T47D (cell line): ENCODE measurements at regions not wholly inside any gene's neighbourhood (a gene's known extent, or its start where the extent isn't known, plus 50 kb on each side); places are given as distances from the start of the nearest gene placed in this dataset.

Experiments used
- DNase-seq, 2 experiments: peaks; one replicate each; pipeline versions ENCODE4 v3.0.0 to v3.0.0-alpha.2; 2011 to 2012; ENCODE audit warnings: low read depth in 1 of 2, low spot score in 1 of 2
- JUND ChIP-seq: IDR thresholded peaks from 2 replicates; pipeline ENCODE4 v1.6.1; 2012; ENCODE audit warnings: low read depth
- in situ Hi-C: cut with HindIII; loops from 2 replicates; pipeline ENCODE4 v1.10.0; 2016; ENCODE audit warnings: low sequenced_read_pairs, low pct_unique_long_range_greater_than_20kb

GRCh38 chr20:48571949-48572847 is 255.6 kb downstream of the PREX1 start:
- TF ChIP-seq JUND: no peak
- peak in 1 of 2 experiments; percentile 46 for DNase-seq
- in situ Hi-C loops: no loop called here

DNA sequence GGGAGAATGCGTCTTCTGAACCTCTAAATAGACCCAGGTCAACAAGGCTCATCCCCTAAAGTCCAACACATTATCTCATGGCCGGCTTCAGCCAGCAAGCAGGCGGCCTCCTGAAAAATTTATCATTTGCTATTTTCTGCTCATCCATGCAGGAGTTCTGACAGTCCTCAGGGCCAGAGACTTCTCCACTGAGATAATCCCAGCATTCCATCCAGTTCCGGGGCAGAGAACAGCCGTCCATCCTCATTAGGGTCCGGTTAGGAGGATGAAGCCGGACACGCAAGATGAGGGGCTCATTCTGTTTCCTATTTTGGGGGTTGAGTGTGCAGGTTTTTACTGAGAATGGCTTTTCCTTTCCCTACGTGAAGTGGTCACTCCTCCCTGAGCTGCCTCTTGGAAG is 258.1 kb downstream of the PREX1 start:
- in situ Hi-C loops: no loop called here
- no peak for DNase-seq
- no peak for TF ChIP-seq JUND

GRCh38 chr20:48568520-48568919 is 259.3 kb downstream of the PREX1 start:
- no peak for DNase-seq
- in situ Hi-C loops: no loop called here
- TF ChIP-seq JUND: no peak

GRCh38 chr20:48567145-48567544 is 260.7 kb downstream of the PREX1 start:
- DNase-seq: no peak
- in situ Hi-C loops: no loop called here
- no peak for TF ChIP-seq JUND

DNA sequence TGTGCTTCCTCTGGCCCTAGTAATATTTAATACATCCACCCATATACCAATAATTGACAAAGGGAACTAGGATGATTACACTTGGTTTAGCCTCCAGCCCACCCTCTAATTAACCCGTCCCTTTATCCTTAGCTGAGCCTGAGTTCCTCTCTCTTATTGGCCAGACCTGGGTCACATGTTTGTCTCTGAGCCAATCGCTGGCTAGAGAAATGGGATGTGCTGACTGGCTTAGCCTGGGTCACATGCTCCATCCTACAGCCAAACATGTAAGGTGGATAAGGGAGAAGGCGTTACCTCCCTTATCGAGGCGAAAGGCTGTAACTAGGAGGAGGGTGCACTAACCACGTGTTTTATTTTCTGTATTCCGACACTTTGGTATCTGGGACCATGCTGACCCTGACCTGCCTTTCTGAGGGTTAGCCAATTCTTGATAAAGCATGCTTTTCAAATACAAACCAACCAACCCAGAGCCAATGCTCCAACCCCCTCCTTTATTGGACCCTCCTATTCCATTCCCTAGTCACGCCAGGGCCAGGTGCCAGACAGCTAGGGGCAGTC is 262.7 kb downstream of the PREX1 start:
- DNase-seq: peak in 1 of 2 experiments; percentile 16
- in situ Hi-C loops: no loop called here
- TF ChIP-seq JUND: no peak

DNA sequence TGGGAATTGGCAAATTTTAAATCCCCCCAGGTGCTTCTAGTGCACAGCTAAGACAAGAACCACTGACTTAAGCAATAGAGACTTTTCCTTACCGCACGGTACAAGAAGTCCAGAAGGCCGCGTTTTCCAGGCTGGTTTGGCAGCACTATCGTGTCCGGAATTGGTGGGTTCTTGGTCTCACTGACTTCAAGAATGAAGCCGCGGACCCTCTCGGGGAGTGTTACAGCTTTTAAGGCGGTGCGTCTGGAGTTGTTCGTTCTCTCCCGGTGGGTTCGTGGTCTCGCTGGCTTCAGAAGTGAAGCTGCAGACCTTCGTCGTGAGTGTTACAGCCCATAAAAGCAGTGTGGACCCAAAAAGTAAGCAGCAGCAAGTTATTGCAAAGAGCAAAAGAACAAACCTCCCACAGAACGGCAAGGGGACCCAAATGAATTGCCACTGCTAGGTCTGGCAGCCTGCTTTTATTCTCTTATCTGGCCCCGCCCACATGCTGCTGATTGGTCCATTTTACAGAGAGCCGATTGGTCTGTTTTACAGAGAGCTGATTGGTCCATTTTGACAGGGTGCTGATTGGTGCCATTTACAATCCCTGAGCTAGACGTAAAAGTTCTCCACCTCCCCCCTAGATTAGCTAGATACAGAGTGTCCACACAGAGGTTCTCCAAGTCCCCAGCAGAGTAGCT is 264.5 kb downstream of the PREX1 start:
- no peak for TF ChIP-seq JUND

GRCh38 chr20:48562586-48563116 is 265.1 kb downstream of the PREX1 start:
- in situ Hi-C loops: no loop called here
- DNase-seq: no peak
- TF ChIP-seq JUND: no peak

More for the DNA sequence above, 264.5 kb downstream of the PREX1 start:
- DNase-seq: no peak
- in situ Hi-C loops: no loop called here

DNA sequence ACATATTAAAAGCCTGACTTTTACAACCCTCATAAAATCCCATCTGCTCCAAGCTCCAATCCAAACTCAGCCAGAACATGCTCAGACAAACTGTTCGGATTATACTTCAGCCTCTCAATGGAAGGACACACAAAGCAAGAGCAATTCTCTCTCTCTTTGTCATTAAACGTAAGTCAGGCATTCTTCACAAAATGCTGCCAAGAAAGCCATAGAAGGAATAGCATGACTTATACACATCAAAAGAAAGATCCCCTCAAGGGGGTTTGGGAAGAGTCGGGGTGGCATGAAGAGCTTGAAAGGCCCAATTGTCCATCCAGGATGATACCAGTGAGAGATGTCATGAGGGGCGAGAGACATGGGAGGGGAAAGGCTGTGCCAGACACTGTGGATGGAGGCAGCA is 268.9 kb downstream of the PREX1 start:
- in situ Hi-C loops: no loop called here
- no peak for DNase-seq
- TF ChIP-seq JUND: no peak

- in situ Hi-C loops: no loop called here
- DNase-seq: no peak
- no peak for TF ChIP-seq JUND
Observed at GRCh38 chr20:48557380-48557779, 270.4 kb downstream of the PREX1 start.

GRCh38 chr20:48556956-48557355 is 270.8 kb downstream of the PREX1 start:
- no peak for TF ChIP-seq JUND
- in situ Hi-C loops: no loop called here
- no peak for DNase-seq

- in situ Hi-C loops: no loop called here
- no peak for TF ChIP-seq JUND
- no peak for DNase-seq
Observed at GRCh38 chr20:48552550-48552949, 275.2 kb downstream of the PREX1 start.

- no peak for DNase-seq
- no peak for TF ChIP-seq JUND
Observed at GRCh38 chr20:48550814-48551213, 277.0 kb downstream of the PREX1 start.

DNA sequence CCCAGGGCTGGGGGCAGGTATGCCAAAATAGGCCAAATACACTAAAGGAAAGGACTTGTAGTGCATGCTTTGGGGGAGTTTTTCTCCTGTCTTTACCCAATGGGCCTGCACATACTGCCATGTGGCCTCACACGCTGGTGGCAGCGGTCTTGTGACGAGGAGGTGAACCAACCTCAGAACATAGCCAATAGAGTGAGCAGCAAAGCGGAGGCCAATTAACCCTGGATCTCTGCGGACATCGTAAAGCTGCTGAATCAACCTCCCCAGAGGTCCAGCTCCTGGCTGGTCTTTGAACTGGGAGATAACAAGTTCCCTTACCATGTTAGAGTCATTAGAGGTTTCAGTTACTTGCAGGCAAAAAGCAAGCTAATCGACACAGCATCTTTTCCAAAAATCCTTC is 280.1 kb downstream of the PREX1 start:
- no peak for DNase-seq
- in situ Hi-C loops: no loop called here
- no peak for TF ChIP-seq JUND

More at GRCh38 chr20:48550814-48551213, 277.0 kb downstream of the PREX1 start:
- in situ Hi-C loops: no loop called here
